IPS DF 19.7 (cell line): ENCODE measurements at regions not wholly inside any gene's neighbourhood (a gene's known extent, or its start where the extent isn't known, plus 50 kb on each side); places are given as distances from the start of the nearest gene placed in this dataset.
"Not testable (repeated sequence)": the region's sequence is repeated elsewhere in the genome, so short reads cannot be mapped to it uniquely, and the experiment has no call there.

Source experiments
- DNase-seq: peaks from one replicate; pipeline ENCODE4 v3.0.0-alpha.2; 2013; ENCODE audit warnings: low read depth, low spot score

GRCh38 chr2:220775856-220776488 is 796.1 kb downstream of the EPHA4 start:
- no peak for DNase-seq

- DNase-seq = not testable (repeated sequence)
These were observed 793.0 kb downstream of the EPHA4 start for GRCh38 chr2:220779076-220779475.

- DNase-seq = no peak
These were observed 792.6 kb downstream of the EPHA4 start for GRCh38 chr2:220779511-220779910.

GRCh38 chr2:220779931-220780330 is 792.2 kb downstream of the EPHA4 start:
- no peak for DNase-seq

- DNase-seq = no peak
These were observed 790.4 kb downstream of the EPHA4 start for GRCh38 chr2:220781622-220782241.

GRCh38 chr2:220782609-220783113 is 789.4 kb downstream of the EPHA4 start:
- no peak for DNase-seq

GRCh38 chr2:220783671-220784070 is 788.4 kb downstream of the EPHA4 start:
- no peak for DNase-seq

- DNase-seq = no peak
These were observed 786.9 kb downstream of the EPHA4 start for GRCh38 chr2:220785178-220785577.

- DNase-seq = no peak
These were observed 785.9 kb downstream of the EPHA4 start for GRCh38 chr2:220786216-220786615.

GRCh38 chr2:220787251-220787650 is 784.9 kb downstream of the EPHA4 start:
- no peak for DNase-seq

- no peak for DNase-seq
These were observed 782.1 kb downstream of the EPHA4 start for GRCh38 chr2:220789961-220790360.

- DNase-seq = no peak
These were observed 776.4 kb downstream of the EPHA4 start for GRCh38 chr2:220795705-220796104.

GRCh38 chr2:220811115-220811514 is 761.0 kb downstream of the EPHA4 start:
- no peak for DNase-seq

GRCh38 chr2:220811952-220812570 is 760.0 kb downstream of the EPHA4 start:
- no peak for DNase-seq

GRCh38 chr2:220814441-220814840 is 757.7 kb downstream of the EPHA4 start:
- DNase-seq = no peak

- no peak for DNase-seq
These were observed 756.4 kb downstream of the EPHA4 start for GRCh38 chr2:220815698-220816097.

- no peak for DNase-seq
These were observed 750.4 kb downstream of the EPHA4 start for GRCh38 chr2:220821683-220822082.

- DNase-seq = not testable (repeated sequence)
These were observed 748.5 kb downstream of the EPHA4 start for GRCh38 chr2:220823590-220823989.

- DNase-seq = no peak
These were observed 738.7 kb downstream of the EPHA4 start for GRCh38 chr2:220833446-220833845.

GRCh38 chr2:220835583-220835982 is 736.5 kb downstream of the EPHA4 start:
- no peak for DNase-seq

GRCh38 chr2:220837226-220837625 is 734.9 kb downstream of the EPHA4 start:
- DNase-seq = no peak

- DNase-seq = no peak
These were observed 729.0 kb downstream of the EPHA4 start for GRCh38 chr2:220842901-220843665.
